ENCODE measurements at regions not wholly inside any gene's neighbourhood (a gene's known extent, or its start where the extent isn't known, plus 50 kb on each side); places are given as distances from the start of the nearest gene placed in this dataset.

DNA sequence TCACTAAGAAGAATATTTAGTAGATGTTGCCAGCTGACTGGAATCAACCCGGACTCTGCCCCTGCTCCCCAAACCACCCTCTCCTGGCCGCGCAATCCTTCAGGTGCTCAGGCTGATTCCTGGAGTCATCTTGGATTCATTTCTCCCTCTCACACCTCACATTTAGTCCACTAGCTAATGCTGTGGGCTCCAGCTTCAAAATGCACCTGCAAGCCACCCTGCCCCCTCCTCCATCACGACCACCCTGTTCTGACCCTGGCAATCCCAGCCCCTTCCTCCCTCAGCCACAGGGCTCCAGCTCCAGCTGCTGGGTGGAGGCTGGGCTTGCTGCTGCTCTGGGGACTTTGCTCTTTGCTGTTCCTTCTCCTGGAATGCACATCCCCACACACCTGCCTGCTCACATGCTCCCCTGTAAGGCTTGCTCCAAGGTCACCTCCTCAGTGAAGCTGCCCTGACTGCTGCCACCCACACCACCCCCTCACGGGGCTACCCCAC lies 61.3 kb upstream of the SH3RF3 start (continued):
- no peak for TF ChIP-seq SP1 (IDR thresholded peaks at IDR 0.05; ENCODE audit: low read depth, low read length)
- no peak for TF ChIP-seq CHD1 (IDR thresholded peaks at IDR 0.05; ENCODE audit: low read depth, low read length)

Data from H1 (cell line).